AG04449 (cell line): ENCODE measurements at regions not wholly inside any gene's neighbourhood (a gene's known extent, or its start where the extent isn't known, plus 50 kb on each side); places are given as distances from the start of the nearest gene placed in this dataset.

Experiments
- CTCF ChIA-PET: fragments of 350-600 bp; formaldehyde crosslinking; extraction: SDS; loops from one replicate; lab custom pipeline; 2021; ENCODE audit warnings: antibody characterized with exemption; lab: Yijun Ruan, JAX
- POLR2A ChIA-PET: fragments of 400-600, 350-600 bp; formaldehyde crosslinking; extraction: SDS; loops from one replicate; lab custom pipeline; 2020; ENCODE audit warnings: antibody characterized with exemption, inconsistent platforms; lab: Yijun Ruan, JAX
- DNase-seq: peaks from one replicate; pipeline ENCODE4 v3.0.0-alpha.2; 2010; ENCODE audit warnings: low read depth, low spot score
- H3K4me3 ChIP-seq: 2 replicates; pipeline ENCODE4 v1.5.1; 2011; ENCODE audit warnings: low read depth, mild to moderate bottlenecking, control low read depth, low read length
- TF ChIP-seq, protein P1 (sequence below): IDR thresholded peaks from one replicate; pipeline ENCODE4 v1.5.1; 2011; ENCODE audit warnings: mild to moderate bottlenecking, moderate library complexity, low read length, control low read depth, inconsistent platforms; ENCODE audit not compliant: insufficient read depth; ENCODE audit errors: missing control alignments

DNA sequence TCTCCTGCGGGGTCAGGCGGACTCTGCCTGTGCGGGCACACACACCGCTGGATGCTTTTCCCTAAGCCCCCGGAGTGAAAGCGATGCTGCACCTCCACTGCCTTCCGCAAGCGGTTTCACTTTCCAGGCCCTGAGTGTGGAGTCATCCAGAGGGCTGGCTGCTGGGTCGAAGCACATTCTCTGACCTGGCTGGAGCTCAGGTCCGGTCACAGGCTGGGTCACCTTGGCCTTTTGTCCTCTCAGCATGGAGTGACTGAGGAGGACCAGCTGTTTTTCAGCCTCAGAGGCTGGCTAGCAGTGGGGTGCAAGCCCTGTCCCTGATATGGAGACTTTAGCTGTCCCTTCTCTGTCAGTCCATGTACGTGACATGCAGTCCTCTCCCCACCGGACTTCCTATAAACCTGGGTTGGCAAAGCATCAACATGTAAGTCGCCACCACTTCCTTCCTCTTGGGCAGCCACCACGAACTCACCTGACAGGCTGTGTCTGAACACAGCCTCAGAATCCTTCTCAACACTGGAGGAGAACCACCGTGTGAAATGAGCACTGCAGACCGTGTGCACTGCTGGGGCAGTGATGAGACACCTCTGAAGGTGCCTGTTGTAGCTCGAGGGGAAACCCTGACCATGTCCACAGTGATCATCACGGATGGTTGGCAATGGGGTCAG lies 51.3 kb downstream of the GADD45G start:
- ChIA-PET POLR2A (no interaction called here), CTCF (no interaction called here)
- no peak overlapping the region for H3K4me3 ChIP-seq
- TF ChIP-seq, protein P1, sequence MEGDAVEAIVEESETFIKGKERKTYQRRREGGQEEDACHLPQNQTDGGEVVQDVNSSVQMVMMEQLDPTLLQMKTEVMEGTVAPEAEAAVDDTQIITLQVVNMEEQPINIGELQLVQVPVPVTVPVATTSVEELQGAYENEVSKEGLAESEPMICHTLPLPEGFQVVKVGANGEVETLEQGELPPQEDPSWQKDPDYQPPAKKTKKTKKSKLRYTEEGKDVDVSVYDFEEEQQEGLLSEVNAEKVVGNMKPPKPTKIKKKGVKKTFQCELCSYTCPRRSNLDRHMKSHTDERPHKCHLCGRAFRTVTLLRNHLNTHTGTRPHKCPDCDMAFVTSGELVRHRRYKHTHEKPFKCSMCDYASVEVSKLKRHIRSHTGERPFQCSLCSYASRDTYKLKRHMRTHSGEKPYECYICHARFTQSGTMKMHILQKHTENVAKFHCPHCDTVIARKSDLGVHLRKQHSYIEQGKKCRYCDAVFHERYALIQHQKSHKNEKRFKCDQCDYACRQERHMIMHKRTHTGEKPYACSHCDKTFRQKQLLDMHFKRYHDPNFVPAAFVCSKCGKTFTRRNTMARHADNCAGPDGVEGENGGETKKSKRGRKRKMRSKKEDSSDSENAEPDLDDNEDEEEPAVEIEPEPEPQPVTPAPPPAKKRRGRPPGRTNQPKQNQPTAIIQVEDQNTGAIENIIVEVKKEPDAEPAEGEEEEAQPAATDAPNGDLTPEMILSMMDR = no peak
- DNase-seq = no peak

DNA sequence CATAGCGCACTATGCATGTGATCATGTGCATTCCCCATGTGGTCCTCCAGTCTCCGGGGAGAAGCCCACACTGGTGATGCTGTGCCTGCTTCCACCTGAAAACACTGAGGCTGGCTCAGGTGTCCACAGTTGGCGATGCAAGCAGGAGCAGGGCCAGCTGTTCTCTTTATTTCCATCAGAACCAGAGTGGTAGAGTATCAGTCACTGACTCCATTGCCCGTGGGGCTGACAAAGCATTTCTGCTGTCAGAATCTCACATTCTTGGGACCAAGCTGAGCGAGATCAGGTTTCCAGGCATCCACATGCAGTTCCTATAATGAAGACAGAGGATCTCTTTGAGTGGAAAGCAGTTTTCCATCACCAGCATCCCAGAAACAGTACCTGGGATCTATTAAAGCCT lies 52.5 kb downstream of the GADD45G start:
- ChIA-PET CTCF (no interaction called here), POLR2A (no interaction called here)
- no peak for DNase-seq
- H3K4me3 ChIP-seq = no peak overlapping the region
- TF ChIP-seq, protein P1 = no peak

DNA sequence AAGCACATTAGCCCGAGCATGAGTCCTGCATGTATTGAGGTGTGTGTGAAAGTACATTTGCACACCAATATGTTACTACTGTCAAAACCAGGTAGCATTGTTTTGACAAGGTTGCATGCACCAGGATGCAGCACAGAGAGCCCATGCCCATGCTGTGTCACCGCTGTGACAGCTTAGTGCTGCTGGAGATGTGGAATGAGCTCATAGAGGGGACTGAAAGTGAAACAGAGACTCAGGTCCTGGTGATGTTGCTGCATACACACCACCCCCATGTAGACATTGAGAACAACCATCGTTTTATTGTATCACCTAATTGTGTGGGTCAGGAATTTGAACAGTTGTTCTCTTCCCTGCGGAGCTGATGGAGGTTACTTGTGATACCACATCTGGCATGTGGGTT lies 53.0 kb downstream of the GADD45G start:
- TF ChIP-seq, protein P1 = no peak
- no peak overlapping the region for H3K4me3 ChIP-seq
- POLR2A ChIA-PET = no interaction called here
- CTCF ChIA-PET = no interaction called here
- DNase-seq = no peak

DNA sequence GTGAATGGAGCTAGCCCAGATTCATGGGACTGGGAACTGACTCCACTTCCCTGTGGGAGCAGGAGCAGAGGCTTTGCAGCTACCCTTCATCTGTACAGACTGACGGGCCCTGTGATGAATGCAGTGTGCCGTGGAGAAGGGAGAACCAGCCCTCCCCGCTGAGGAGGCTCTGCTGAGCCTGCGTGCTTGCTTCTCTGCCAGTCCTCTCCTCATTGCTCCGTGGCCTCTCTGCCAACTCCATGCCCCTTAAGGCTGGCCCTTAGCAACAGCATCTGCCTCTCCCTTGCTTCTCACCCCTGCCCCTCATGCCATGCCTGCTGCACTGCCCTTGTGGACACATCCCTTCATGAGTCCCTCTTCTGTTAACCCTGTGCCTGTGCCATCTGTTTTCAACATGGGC lies 53.6 kb downstream of the GADD45G start:
- no peak overlapping the region for H3K4me3 ChIP-seq
- TF ChIP-seq, protein P1 = no peak
- DNase-seq = no peak
- POLR2A ChIA-PET = no interaction called here
- CTCF ChIA-PET = no interaction called here

DNA sequence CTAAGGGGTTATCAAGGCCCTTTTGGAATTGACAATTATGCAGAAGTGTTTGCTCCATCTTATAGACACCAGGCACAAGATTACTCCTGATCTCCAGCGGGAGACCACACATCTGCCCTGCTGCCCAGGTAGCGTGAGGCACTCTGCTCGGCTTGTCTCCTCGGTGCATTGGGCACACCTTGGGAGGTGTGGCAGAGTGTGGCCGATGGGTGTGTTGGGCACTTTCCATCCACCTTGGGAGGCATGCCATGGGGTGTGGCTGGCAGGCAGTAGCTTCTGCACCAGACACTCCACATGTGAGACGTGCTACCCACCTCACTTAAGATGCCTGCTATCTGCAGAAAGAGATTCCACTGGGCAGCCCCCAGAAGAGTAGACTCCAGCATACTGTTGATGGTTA lies 54.1 kb downstream of the GADD45G start:
- DNase-seq = no peak
- H3K4me3 ChIP-seq = no peak overlapping the region
- CTCF ChIA-PET = interaction anchor here (0.8 kb wide), 1 partner anchor 57 kb away, joined by 3 read pairs; no protein-coding TSS in a partner anchor
- TF ChIP-seq, protein P1 = no peak
- POLR2A ChIA-PET = no interaction called here

DNA sequence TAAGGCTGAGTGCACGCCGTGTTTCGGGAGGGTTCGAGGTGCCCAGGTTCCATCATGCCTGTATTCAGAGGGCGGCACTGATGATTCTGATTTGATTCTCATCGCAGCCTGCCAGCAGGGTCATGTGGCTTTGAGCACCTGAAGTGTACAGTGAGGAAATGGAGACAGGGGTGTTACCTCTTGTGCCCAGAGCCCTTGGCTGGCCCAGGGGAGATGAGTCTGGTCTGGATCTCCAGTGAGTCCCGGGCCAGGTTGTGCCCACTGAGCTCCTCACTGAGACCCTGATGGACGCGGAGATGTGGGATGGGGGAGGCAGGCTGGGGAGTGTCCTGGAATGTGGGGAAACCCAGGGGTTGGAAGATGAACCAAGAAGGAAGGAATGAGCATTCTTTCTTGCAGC lies 54.7 kb downstream of the GADD45G start:
- TF ChIP-seq, protein P1 = no peak
- no peak overlapping the region for H3K4me3 ChIP-seq
- DNase-seq = no peak
- ChIA-PET CTCF (interaction anchor here (0.8 kb wide), 1 partner anchor 58 kb away, joined by 3 read pairs; no protein-coding TSS in a partner anchor), POLR2A (no interaction called here)
